SK-N-SH treated with all-trans-retinoic acid at 6 μM for 48 hours (cell line): ENCODE measurements at regions not wholly inside any gene's neighbourhood (a gene's known extent, or its start where the extent isn't known, plus 50 kb on each side); places are given as distances from the start of the nearest gene placed in this dataset.

ENCODE experiments used
- ARNTL ChIP-seq: fragments of 450-650 bp; formaldehyde crosslinking; IDR thresholded peaks from 2 replicates; pipeline ENCODE4 v1.5.0; 2020; ENCODE audit warnings: low read depth, mild to moderate bottlenecking, moderate library complexity, borderline replicate concordance
- BACH2 ChIP-seq: fragments of 250-450 bp; sonication (Bioruptor Pico); IDR thresholded peaks from 2 replicates; pipeline ENCODE4 v1.9.0; 2021; ENCODE audit warnings: mild to moderate bottlenecking, borderline replicate concordance
- CSDC2 ChIP-seq: fragments of 250-450 bp; sonication (Bioruptor Pico); IDR thresholded peaks from 2 replicates; pipeline ENCODE4 v1.5.0; 2020; ENCODE audit warnings: mild to moderate bottlenecking, moderate library complexity
- ISL1 ChIP-seq: fragments of 250-450 bp; sonication (Bioruptor Pico); IDR thresholded peaks from 2 replicates; pipeline ENCODE4 v2.1.2; 2022; ENCODE audit warnings: mild to moderate bottlenecking, moderate library complexity
- RARB ChIP-seq: fragments of 250-450 bp; sonication (Bioruptor Pico); IDR thresholded peaks from 2 replicates; pipeline ENCODE4 v1.8.0; 2021; ENCODE audit warnings: mild to moderate bottlenecking, moderate library complexity
- TCF4 ChIP-seq: fragments of 250-450 bp; sonication (Bioruptor Pico); IDR thresholded peaks from 2 replicates; pipeline ENCODE4 v1.8.0; 2021; ENCODE audit warnings: mild to moderate bottlenecking, moderate library complexity, borderline replicate concordance
- TOX ChIP-seq: fragments of 250-450 bp; sonication (Bioruptor Pico); IDR thresholded peaks from 2 replicates; pipeline ENCODE4 v1.8.0; 2021; ENCODE audit warnings: mild to moderate bottlenecking, moderate library complexity, borderline replicate concordance
- ZC3H10 ChIP-seq: fragments of 250-450 bp; sonication (Bioruptor Pico); IDR thresholded peaks from 2 replicates; pipeline ENCODE4 v1.5.1; 2021; ENCODE audit warnings: mild to moderate bottlenecking, moderate library complexity
- ZFP3 ChIP-seq: fragments of 250-450 bp; sonication (Bioruptor Pico); IDR thresholded peaks from 2 replicates; pipeline ENCODE4 v1.5.0; 2020; ENCODE audit warnings: mild to moderate bottlenecking, moderate library complexity
- ZFP30 ChIP-seq: fragments of 450-650 bp; formaldehyde crosslinking; IDR thresholded peaks from 2 replicates; pipeline ENCODE4 v1.5.0; 2022; ENCODE audit warnings: mild to moderate bottlenecking, moderate library complexity
- ZNF8 ChIP-seq: fragments of 450-650 bp; formaldehyde crosslinking; IDR thresholded peaks from 2 replicates; pipeline ENCODE4 v1.5.0; 2020; ENCODE audit warnings: mild to moderate bottlenecking, moderate library complexity

GRCh38 chr2:129784486-129784885 is 195.0 kb upstream of the RAB6C start:
- TF ChIP-seq CSDC2 = no peak
- no peak for TF ChIP-seq TCF4 (CRISPR knock-in tag)
- no peak for TF ChIP-seq ZNF8 (CRISPR knock-in tag)
- TF ChIP-seq BACH2 = no peak
- no peak for TF ChIP-seq ARNTL (CRISPR knock-in tag)
- TF ChIP-seq ZFP30 = no peak
- TF ChIP-seq ISL1 (CRISPR knock-in tag) = no peak
- TF ChIP-seq RARB (CRISPR knock-in tag) = no peak
- no peak for TF ChIP-seq ZC3H10 (CRISPR knock-in tag)
- no peak for TF ChIP-seq TOX
- TF ChIP-seq ZFP3 = no peak
